KMS-11 (cell line): ENCODE measurements at regions not wholly inside any gene's neighbourhood (a gene's known extent, or its start where the extent isn't known, plus 50 kb on each side); places are given as distances from the start of the nearest gene placed in this dataset.

Source experiments
- H2AFZ ChIP-seq: fragments of 200-600 bp; sonication (generic); 2 replicates; pipeline ENCODE4 v1.6.1; 2016; ENCODE audit warnings: antibody characterized with exemption, mixed run types, low read depth
- H3K27ac ChIP-seq: fragments of 200-600 bp; sonication (generic); 2 replicates; pipeline ENCODE4 v1.6.1; 2016; ENCODE audit warnings: mild to moderate bottlenecking, mixed run types
- H3K27me3 ChIP-seq: fragments of 200-600 bp; sonication (generic); 2 replicates; pipeline ENCODE4 v1.6.1; 2017; ENCODE audit warnings: mild to moderate bottlenecking, low read depth, mixed run types, moderate library complexity; ENCODE audit not compliant: insufficient read depth
- H3K36me3 ChIP-seq: fragments of 200-600 bp; sonication (generic); 2 replicates; pipeline ENCODE4 v1.6.1; 2017; ENCODE audit warnings: mild to moderate bottlenecking, mixed run types; ENCODE audit not compliant: insufficient read depth
- H3K4me1 ChIP-seq: fragments of 200-600 bp; sonication (generic); 2 replicates; pipeline ENCODE4 v1.6.1; 2016; ENCODE audit warnings: mild to moderate bottlenecking, low read depth, mixed run types; ENCODE audit not compliant: poor library complexity, severe bottlenecking
- H3K4me2 ChIP-seq: fragments of 200-600 bp; sonication (generic); 2 replicates; pipeline ENCODE4 v1.7.0; 2016; ENCODE audit warnings: mild to moderate bottlenecking, mixed run types
- H3K4me3 ChIP-seq: fragments of 200-600 bp; sonication (generic); IDR thresholded peaks from 2 replicates; pipeline ENCODE4 v1.6.1; 2017; ENCODE audit warnings: low read depth, low read length, mixed read lengths; ENCODE audit not compliant: insufficient read depth
- H3K79me2 ChIP-seq: fragments of 200-600 bp; sonication (generic); 2 replicates; pipeline ENCODE4 v1.6.1; 2016; ENCODE audit warnings: low read depth, mixed run types; ENCODE audit not compliant: insufficient read depth
- H3K9ac ChIP-seq: fragments of 200-600 bp; sonication (generic); 2 replicates; pipeline ENCODE4 v1.6.1; 2016; ENCODE audit warnings: mild to moderate bottlenecking, mixed run types
- H4K20me1 ChIP-seq: fragments of 200-600 bp; sonication (generic); 2 replicates; pipeline ENCODE4 v1.6.1; 2016; ENCODE audit warnings: mild to moderate bottlenecking, mixed run types; ENCODE audit not compliant: insufficient read depth
- TF ChIP-seq, protein P1 (sequence below): fragments of 200-600 bp; sonication (generic); conservative IDR thresholded peaks from 2 replicates; pipeline ENCODE4 v1.6.1; 2017; ENCODE audit warnings: low read depth, mild to moderate bottlenecking, antibody characterized with exemption, low read length, moderate library complexity, mixed read lengths

GRCh38 chr12:19042221-19042620, 87.3 kb upstream of the PLEKHA5 start:
- Histone ChIP-seq H3K36me3 (no peaks in the 10 kb centered on the region), H3K9ac (no peak overlapping the region), H3K27ac (no peak overlapping the region), H3K27me3 (no peaks in the 10 kb centered on the region), H3K79me2 (no peaks in the 10 kb centered on the region), H2AFZ (no peak overlapping the region), H4K20me1 (no peaks in the 10 kb centered on the region), H3K4me3 (no peak overlapping the region), H3K4me1 (no peaks in the 10 kb centered on the region), H3K4me2 (no peak overlapping the region)
- TF ChIP-seq, protein P1, sequence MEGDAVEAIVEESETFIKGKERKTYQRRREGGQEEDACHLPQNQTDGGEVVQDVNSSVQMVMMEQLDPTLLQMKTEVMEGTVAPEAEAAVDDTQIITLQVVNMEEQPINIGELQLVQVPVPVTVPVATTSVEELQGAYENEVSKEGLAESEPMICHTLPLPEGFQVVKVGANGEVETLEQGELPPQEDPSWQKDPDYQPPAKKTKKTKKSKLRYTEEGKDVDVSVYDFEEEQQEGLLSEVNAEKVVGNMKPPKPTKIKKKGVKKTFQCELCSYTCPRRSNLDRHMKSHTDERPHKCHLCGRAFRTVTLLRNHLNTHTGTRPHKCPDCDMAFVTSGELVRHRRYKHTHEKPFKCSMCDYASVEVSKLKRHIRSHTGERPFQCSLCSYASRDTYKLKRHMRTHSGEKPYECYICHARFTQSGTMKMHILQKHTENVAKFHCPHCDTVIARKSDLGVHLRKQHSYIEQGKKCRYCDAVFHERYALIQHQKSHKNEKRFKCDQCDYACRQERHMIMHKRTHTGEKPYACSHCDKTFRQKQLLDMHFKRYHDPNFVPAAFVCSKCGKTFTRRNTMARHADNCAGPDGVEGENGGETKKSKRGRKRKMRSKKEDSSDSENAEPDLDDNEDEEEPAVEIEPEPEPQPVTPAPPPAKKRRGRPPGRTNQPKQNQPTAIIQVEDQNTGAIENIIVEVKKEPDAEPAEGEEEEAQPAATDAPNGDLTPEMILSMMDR = no peak

- H3K4me2 ChIP-seq = no peak overlapping the region
- no peak overlapping the region for H2AFZ ChIP-seq
- no peaks in the 10 kb centered on the region for H3K36me3 ChIP-seq
- H3K9ac ChIP-seq = no peak overlapping the region
- H3K4me1 ChIP-seq = no peaks in the 10 kb centered on the region
- H4K20me1 ChIP-seq = no peaks in the 10 kb centered on the region
- H3K27ac ChIP-seq = no peak overlapping the region
- no peaks in the 10 kb centered on the region for H3K27me3 ChIP-seq
- H3K4me3 ChIP-seq = no peak overlapping the region
- no peaks in the 10 kb centered on the region for H3K79me2 ChIP-seq
- TF ChIP-seq, protein P1 = no peak
Observed at GRCh38 chr12:19044430-19044829, 85.1 kb upstream of the PLEKHA5 start.

GRCh38 chr12:19044891-19045290, 84.6 kb upstream of the PLEKHA5 start:
- H3K27me3 ChIP-seq = no peaks in the 10 kb centered on the region
- no peak overlapping the region for H2AFZ ChIP-seq
- TF ChIP-seq, protein P1 = no peak
- no peaks in the 10 kb centered on the region for H4K20me1 ChIP-seq
- no peaks in the 10 kb centered on the region for H3K79me2 ChIP-seq
- H3K27ac ChIP-seq = no peak overlapping the region
- no peak overlapping the region for H3K4me2 ChIP-seq
- H3K4me3 ChIP-seq = no peak overlapping the region
- H3K4me1 ChIP-seq = no peaks in the 10 kb centered on the region
- H3K36me3 ChIP-seq = no peaks in the 10 kb centered on the region
- H3K9ac ChIP-seq = no peak overlapping the region

- H3K9ac ChIP-seq = no peak overlapping the region
- H3K36me3 ChIP-seq = no peaks in the 10 kb centered on the region
- H2AFZ ChIP-seq = no peak overlapping the region
- no peak overlapping the region for H3K4me3 ChIP-seq
- TF ChIP-seq, protein P1 = no peak
- no peaks in the 10 kb centered on the region for H3K79me2 ChIP-seq
- H3K27ac ChIP-seq = no peak overlapping the region
- no peaks in the 10 kb centered on the region for H3K4me1 ChIP-seq
- H4K20me1 ChIP-seq = no peaks in the 10 kb centered on the region
- no peaks in the 10 kb centered on the region for H3K27me3 ChIP-seq
- no peak overlapping the region for H3K4me2 ChIP-seq
Observed at GRCh38 chr12:19045426-19045825, 84.1 kb upstream of the PLEKHA5 start.
